GM12878 (cell line): ENCODE measurements at regions not wholly inside any gene's neighbourhood (a gene's known extent, or its start where the extent isn't known, plus 50 kb on each side); places are given as distances from the start of the nearest gene placed in this dataset.

ENCODE experiments used
- ATAC-seq: fragments of 200-7000 bp; cut with Tn5 transposase; 3 replicates; pipeline ENCODE4 v1.9.1; 2020; ENCODE audit warnings: mild to moderate bottlenecking, moderate library complexity
- BruUV-seq: library from RNA; stranded (reverse); fragments of 400-500 nt; replicated peaks from 2 replicates; lab custom pipeline; 2021; lab: Mats Ljungman, UMichigan
- CTCF ChIA-PET: fragments of 300-600 bp; sonication (Branson Sonifier 250); formaldehyde crosslinking; extraction: SDS; loops from one replicate; lab custom pipeline; 2021; ENCODE audit warnings: inconsistent platforms; lab: Yijun Ruan, JAX
- POLR2A ChIA-PET: fragments of 350-600 bp; formaldehyde crosslinking; extraction: SDS; loops from one replicate; lab custom pipeline; 2021; ENCODE audit warnings: inconsistent platforms; lab: Charles Lee
- RAD21 ChIA-PET: fragments of 300-600 bp; sonication (Branson Sonifier 250); formaldehyde crosslinking; loops from one replicate; lab custom pipeline; 2023; ENCODE audit warnings: antibody characterized with exemption; ENCODE audit not compliant: unreplicated experiment; lab: Charles Lee
- SMC1A ChIA-PET: fragments of 300-600 bp; sonication (Branson Sonifier 250); formaldehyde crosslinking; loops from one replicate; lab custom pipeline; 2023; ENCODE audit not compliant: unreplicated experiment, uncharacterized antibody; lab: Charles Lee
- DNase-seq: peaks from one replicate; pipeline ENCODE4 v3.0.0-alpha.2; 2011; ENCODE audit warnings: low read depth, low spot score
- FAIRE-seq: peaks from 3 replicates; lab custom pipeline; 2011; peaks lifted over from hg19 to GRCh38; lab: Jason Lieb, UNC
- H2AFZ ChIP-seq: 2 replicates; pipeline ENCODE4 v1.6.0; 2011; ENCODE audit warnings: low read depth, low read length, control low read depth; ENCODE audit not compliant: control insufficient read depth
- H3K27ac ChIP-seq: 2 replicates; pipeline ENCODE4 v1.5.1; 2011; ENCODE audit warnings: control low read depth; ENCODE audit not compliant: control insufficient read depth, insufficient read depth
- H3K27me3 ChIP-seq, 2 experiments: replicated peaks in 1 of 2; 2 replicates each; pipeline versions ENCODE4 v1.6.0 to v1.6.1; 2011; ENCODE audit warnings: low read length in 1 of 2; ENCODE audit not compliant: control insufficient read depth in 2 of 2, insufficient read depth in 2 of 2
- H3K36me3 ChIP-seq, 2 experiments: 2 replicates each; pipeline ENCODE4 v1.5.1; 2011; ENCODE audit warnings: low read length in 1 of 2; ENCODE audit not compliant: control insufficient read depth in 2 of 2, insufficient read depth in 2 of 2
- H3K4me1 ChIP-seq: 2 replicates; pipeline ENCODE4 v1.6.1; 2011; ENCODE audit warnings: mild to moderate bottlenecking, low read length, moderate library complexity, mixed read lengths; ENCODE audit not compliant: control insufficient read depth, insufficient read depth
- H3K4me2 ChIP-seq: 2 replicates; pipeline ENCODE4 v1.6.0; 2011; ENCODE audit warnings: control low read depth; ENCODE audit not compliant: control insufficient read depth, insufficient read depth
- H3K4me3 ChIP-seq: fragments of 200-600 bp; sonication (generic); 2 replicates; pipeline ENCODE4 v1.5.1; 2016
- H3K79me2 ChIP-seq: 2 replicates; pipeline ENCODE4 v1.6.0; 2011; ENCODE audit warnings: low read length; ENCODE audit not compliant: control insufficient read depth, insufficient read depth
- H3K9ac ChIP-seq: 2 replicates; pipeline ENCODE4 v1.8.0; 2011; ENCODE audit warnings: low read length, control low read depth, mixed read lengths; ENCODE audit not compliant: control insufficient read depth, insufficient read depth
- H3K9me3 ChIP-seq: replicated peaks from 3 replicates; pipeline ENCODE4 v1.5.1; 2011; ENCODE audit warnings: mild to moderate bottlenecking, low read length; ENCODE audit not compliant: control insufficient read depth, insufficient read depth
- H4K20me1 ChIP-seq: 2 replicates; pipeline ENCODE4 v1.6.0; 2011; ENCODE audit not compliant: control insufficient read depth, insufficient read depth
- IRF3 ChIP-seq: fragments of 450-650 bp; IDR thresholded peaks from 2 replicates; pipeline ENCODE4 v1.6.1; 2014; ENCODE audit warnings: mild to moderate bottlenecking
- NKRF ChIP-seq: fragments of 450-650 bp; conservative IDR thresholded peaks from 2 replicates; pipeline ENCODE4 v1.6.1; 2017; ENCODE audit warnings: mild to moderate bottlenecking, moderate library complexity
- PML ChIP-seq: IDR thresholded peaks from 2 replicates; pipeline ENCODE4 v1.6.1; 2012; ENCODE audit warnings: low read length, inconsistent platforms
- PRDM15 ChIP-seq: fragments of 450-650 bp; formaldehyde crosslinking; IDR thresholded peaks from 2 replicates; pipeline ENCODE4 v1.4.0; 2020; ENCODE audit warnings: mild to moderate bottlenecking, moderate library complexity
- SIN3A ChIP-seq: IDR thresholded peaks from 2 replicates; pipeline ENCODE4 v1.6.1; 2012; ENCODE audit warnings: low read depth, low read length, improper control_type of control experiment
- WGBS: methylation state at CpG from one replicate; pipeline ENCODE4 v1.1.6; 2016; ENCODE audit warnings: low lambda C conversion rate; ENCODE audit not compliant: insufficient replicate concordance, insufficient coverage; ENCODE audit errors: missing lambda C conversion rate; 5-methylcytosine and 5-hydroxymethylcytosine counted together
- in situ Hi-C: fragments of 300-500 bp; cut with MboI; formaldehyde crosslinking; loops from 9 replicates; pipeline ENCODE4 v1.14.3; 2018; ENCODE audit warnings: mixed read lengths
- intact Hi-C: fragments of 100-400 bp; cut with micrococcal nuclease; formaldehyde crosslinking; loops from one replicate; pipeline ENCODE4 v1.14.2; 2022; ENCODE audit not compliant: unreplicated experiment

- RAD21 ChIA-PET = no interaction called here
- in situ Hi-C loops = no loop called here
- no peak overlapping the region for H3K9ac ChIP-seq
- SMC1A ChIA-PET = interaction anchor here (0.7 to 1.1 kb wide), 4 partner anchors 14 to 248 kb away, joined by 3 read pairs; no protein-coding TSS in a partner anchor
- POLR2A ChIA-PET = no interaction called here
- no peak overlapping the region for H3K27ac ChIP-seq
- no peaks in the 10 kb centered on the region for H4K20me1 ChIP-seq
- H2AFZ ChIP-seq = no peak overlapping the region
- ATAC-seq (no peak), FAIRE-seq (no peak), DNase-seq (no peak)
- CTCF ChIA-PET = interaction anchor here (0.8 kb wide), 1 partner anchor 80 kb away, joined by 3 read pairs; no protein-coding TSS in a partner anchor
- WGBS = 83% methylated on average over 1 of the region's 1 CpG
- no peaks in the 10 kb centered on the region for H3K79me2 ChIP-seq
- H3K4me1 ChIP-seq = peaks cover 11% of the 10 kb centered on the region
- no peak overlapping the region for H3K4me3 ChIP-seq
- no peak for TF ChIP-seq NKRF
- TF ChIP-seq PML = no peak
- TF ChIP-seq SIN3A = no peak
- no peak for TF ChIP-seq IRF3
- TF ChIP-seq PRDM15 (CRISPR knock-in tag) = no peak
- no peaks in the 10 kb centered on the region for H3K36me3 ChIP-seq
- no peaks in the 10 kb centered on the region for H3K27me3 ChIP-seq
- BruUV-seq = no TSS peak
- H3K4me2 ChIP-seq = no peak overlapping the region
- intact Hi-C loops = no loop called here
- H3K9me3 ChIP-seq = peaks cover 2% of the 10 kb centered on the region; the same call in 1 of the 3 replicates
Observed at GRCh38 chr7:20062932-20063331, 154.3 kb downstream of the MACC1 start.
